Vagina (tissue), 2 donors: ENCODE measurements at regions not wholly inside any gene's neighbourhood (a gene's known extent, or its start where the extent isn't known, plus 50 kb on each side); places are given as distances from the start of the nearest gene placed in this dataset.

Source experiments
- CTCF ChIP-seq, 3 experiments: fragments of 450-650 bp in 2 of 3; fragments of 200-600 bp in 1 of 3; sonication (generic) in 1 of 3; IDR thresholded peaks; one replicate each; pipeline ENCODE4 v1.5.1; 2017 to 2019; ENCODE audit warnings: antibody characterized with exemption in 3 of 3, mild to moderate bottlenecking in 2 of 3, moderate library complexity in 2 of 3
- POLR2A ChIP-seq, 2 donors: fragments of 450-650 bp; IDR thresholded peaks; one replicate each; pipeline ENCODE4 v1.6.1; 2017; ENCODE audit warnings: antibody characterized with exemption in 2 of 2, mild to moderate bottlenecking in 2 of 2, moderate library complexity in 2 of 2
- POLR2AphosphoS5 ChIP-seq, 2 donors: sonication (generic); formaldehyde crosslinking; IDR thresholded peaks; one replicate each; pipeline ENCODE4 v1.9.0; 2017; ENCODE audit warnings: antibody characterized with exemption in 2 of 2, mild to moderate bottlenecking in 2 of 2, low read depth in 1 of 2; ENCODE audit not compliant: insufficient read depth in 1 of 2

DNA sequence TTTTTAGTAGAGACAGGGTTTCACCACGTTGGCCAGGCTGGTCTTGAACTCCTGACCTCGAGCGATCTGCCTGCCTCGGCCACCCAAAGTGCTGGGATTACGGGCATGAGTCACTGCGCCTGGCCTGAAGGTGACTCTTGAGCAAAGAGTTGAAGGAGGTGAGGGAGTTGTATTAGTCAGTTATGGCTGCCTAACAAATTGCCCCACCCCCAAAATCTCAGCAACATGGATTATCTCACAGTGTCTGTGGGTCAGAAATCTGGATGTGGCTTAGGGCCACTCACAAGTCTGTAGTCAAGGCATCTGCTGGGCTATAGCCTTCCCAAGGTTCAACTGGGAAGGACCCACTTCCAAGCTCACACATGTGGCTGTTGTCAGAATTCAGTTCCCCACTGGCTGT is 52.8 kb upstream of the ADGRE5 start:
- TF ChIP-seq CTCF (IDR thresholded peaks at IDR 0.05) (no peak), POLR2A (IDR thresholded peaks at IDR 0.05) (no peak), POLR2AphosphoS5 (IDR thresholded peaks at IDR 0.05; ENCODE audit: insufficient read depth in 1 of 2, low read depth in 1 of 2) (no peak)
